H1 (cell line): ENCODE measurements at regions not wholly inside any gene's neighbourhood (a gene's known extent, or its start where the extent isn't known, plus 50 kb on each side); places are given as distances from the start of the nearest gene placed in this dataset.

Experiments
- CTCF ChIA-PET: fragments of 300-600 bp; sonication (Branson Sonifier 250); formaldehyde crosslinking; loops from one replicate; lab custom pipeline; 2021; ENCODE audit not compliant: partially characterized antibody; lab: Charles Lee
- POLR2A ChIA-PET: fragments of 300-600 bp; sonication (Branson Sonifier 250); formaldehyde crosslinking; loops from one replicate; lab custom pipeline; 2021; ENCODE audit warnings: inconsistent platforms; ENCODE audit not compliant: partially characterized antibody; lab: Charles Lee
- DNase-seq, 2 experiments: peaks; one replicate each; pipeline versions ENCODE4 v3.0.0 to v3.0.0-alpha.2; 2010 to 2022; ENCODE audit warnings: low spot score in 2 of 2, low read depth in 1 of 2, mixed read lengths in 1 of 2
- FAIRE-seq: peaks from 2 replicates; lab custom pipeline; 2011; peaks lifted over from hg19 to GRCh38; lab: Jason Lieb, UNC
- H2AFZ ChIP-seq: 2 replicates; pipeline ENCODE4 v1.8.1; 2012; ENCODE audit warnings: low read length, inconsistent platforms
- H2AK5ac ChIP-seq: 2 replicates; pipeline ENCODE4 v1.6.1; 2013; ENCODE audit warnings: low read depth, low read length
- H2BK120ac ChIP-seq: replicated peaks from 2 replicates; pipeline ENCODE3; 2013; ENCODE audit warnings: low read depth, low read length, inconsistent platforms
- H2BK12ac ChIP-seq: 2 replicates; pipeline ENCODE4 v1.6.1; 2013; ENCODE audit warnings: low read depth, low read length
- H2BK15ac ChIP-seq: 2 replicates; pipeline ENCODE4 v1.6.1; 2013; ENCODE audit warnings: low read length
- H2BK20ac ChIP-seq: 2 replicates; pipeline ENCODE4 v1.6.1; 2013; ENCODE audit warnings: low read length
- H2BK5ac ChIP-seq: 2 replicates; pipeline ENCODE4 v1.6.1; 2013; ENCODE audit warnings: low read depth, low read length
- H3K14ac ChIP-seq: 2 replicates; pipeline ENCODE4 v1.6.1; 2013; ENCODE audit warnings: inconsistent platforms; ENCODE audit not compliant: insufficient read length
- H3K18ac ChIP-seq: 2 replicates; pipeline ENCODE4 v1.6.1; 2013; ENCODE audit warnings: low read length; ENCODE audit errors: extremely low read depth
- H3K23ac ChIP-seq: 2 replicates; pipeline ENCODE4 v1.6.1; 2013; ENCODE audit warnings: inconsistent platforms; ENCODE audit not compliant: insufficient read length
- H3K23me2 ChIP-seq: 2 replicates; pipeline ENCODE4 v1.6.1; 2013; ENCODE audit warnings: low read depth, low read length
- H3K27ac ChIP-seq: 2 replicates; pipeline ENCODE4 v1.6.1; 2011; ENCODE audit warnings: low read depth, low read length, inconsistent platforms
- H3K27me3 ChIP-seq, 4 experiments: replicated peaks in 1 of 4; 1 replicate in 1 of 4; 2 replicates in 3 of 4; pipeline versions ENCODE4 v1.6.1 to v1.8.1; 2011 to 2013; ENCODE audit warnings: low read length in 3 of 4, mild to moderate bottlenecking in 3 of 4, inconsistent platforms in 2 of 4, mixed read lengths in 2 of 4, moderate library complexity in 1 of 4; ENCODE audit not compliant: control insufficient read depth in 3 of 4, insufficient read depth in 3 of 4; ENCODE audit errors: extremely low read depth in 1 of 4
- H3K36me3 ChIP-seq, 4 experiments: 2 replicates each; pipeline versions ENCODE4 v1.6.1 to v1.8.1; 2011 to 2013; ENCODE audit warnings: mild to moderate bottlenecking in 4 of 4, low read length in 3 of 4, moderate library complexity in 2 of 4, control low read depth in 1 of 4, inconsistent platforms in 1 of 4; ENCODE audit not compliant: insufficient read depth in 4 of 4, control insufficient read depth in 2 of 4
- H3K4ac ChIP-seq: replicated peaks from 2 replicates; pipeline ENCODE3; 2013; ENCODE audit warnings: low read length, low read depth, mixed read lengths, inconsistent platforms; ENCODE audit not compliant: insufficient read length
- H3K4me1 ChIP-seq, 4 experiments: replicated peaks in 1 of 4; 1 replicate in 1 of 4; 2 replicates in 3 of 4; pipeline versions ENCODE4 v1.6.1 to v1.8.1; 2011 to 2013; ENCODE audit warnings: low read length in 3 of 4, inconsistent platforms in 2 of 4, mixed read lengths in 1 of 4; ENCODE audit not compliant: insufficient read depth in 4 of 4, control insufficient read depth in 3 of 4
- H3K4me2 ChIP-seq, 2 experiments: 2 replicates each; pipeline versions ENCODE4 v1.6.1 to v1.8.1; 2011 to 2013; ENCODE audit warnings: low read depth in 2 of 2, low read length in 2 of 2, control low read depth in 1 of 2, inconsistent platforms in 1 of 2, mild to moderate bottlenecking in 1 of 2; ENCODE audit not compliant: insufficient read depth in 1 of 2
- H3K4me3 ChIP-seq, 4 experiments: fragments of 200-600, 300-600 bp in 1 of 4; sonication (generic), shearing (Covaris generic), sonication (Bioruptor Twin) in 1 of 4; 2 replicates each; pipeline versions ENCODE4 v1.5.1 to v1.8.1; 2011 to 2016; ENCODE audit warnings: low read length in 4 of 4, low read depth in 3 of 4, control low read depth in 2 of 4, inconsistent platforms in 2 of 4, mild to moderate bottlenecking in 2 of 4, mixed read lengths in 1 of 4, moderate library complexity in 1 of 4; ENCODE audit not compliant: insufficient read depth in 2 of 4; ENCODE audit errors: extremely low read depth in 1 of 4
- H3K56ac ChIP-seq: replicated peaks from 2 replicates; pipeline ENCODE3; 2013; ENCODE audit warnings: low read depth, mild to moderate bottlenecking, mixed read lengths, low read length, inconsistent platforms; ENCODE audit not compliant: insufficient read length
- H3K79me1 ChIP-seq: 2 replicates; pipeline ENCODE4 v1.6.1; 2013; ENCODE audit warnings: low read depth, low read length, control low read depth
- H3K79me2 ChIP-seq, 2 experiments: 2 replicates each; pipeline versions ENCODE4 v1.6.1 to v1.8.1; 2012 to 2013; ENCODE audit warnings: low read length in 2 of 2, mild to moderate bottlenecking in 2 of 2, inconsistent platforms in 1 of 2; ENCODE audit not compliant: insufficient read depth in 2 of 2, control insufficient read depth in 1 of 2
- H3K9ac ChIP-seq, 4 experiments: replicated peaks in 1 of 4; 1 replicate in 1 of 4; 2 replicates in 3 of 4; pipeline versions ENCODE4 v1.6.1 to v1.8.1; 2011 to 2013; ENCODE audit warnings: low read depth in 3 of 4, low read length in 3 of 4, control low read depth in 2 of 4, mild to moderate bottlenecking in 2 of 4, moderate library complexity in 2 of 4, inconsistent platforms in 1 of 4; ENCODE audit errors: extremely low read depth in 1 of 4
- H3K9me3 ChIP-seq, 2 experiments: 2 replicates each; pipeline versions ENCODE4 v1.6.1 to v1.8.1; 2012 to 2013; ENCODE audit warnings: mild to moderate bottlenecking in 2 of 2, moderate library complexity in 2 of 2, control low read depth in 1 of 2, inconsistent platforms in 1 of 2, low read depth in 1 of 2, low read length in 1 of 2, mixed read lengths in 1 of 2; ENCODE audit not compliant: insufficient read depth in 2 of 2
- H4K20me1 ChIP-seq, 2 experiments: replicated peaks in 1 of 2; 2 replicates each; pipeline versions ENCODE3 to v1.8.1; 2011 to 2013; ENCODE audit warnings: inconsistent platforms in 2 of 2, low read length in 2 of 2, mild to moderate bottlenecking in 1 of 2; ENCODE audit not compliant: insufficient read depth in 2 of 2, control insufficient read depth in 1 of 2
- H4K5ac ChIP-seq: 2 replicates; pipeline ENCODE4 v1.6.1; 2013; ENCODE audit warnings: low read length, low read depth, mixed read lengths, inconsistent platforms; ENCODE audit not compliant: insufficient read length
- H4K8ac ChIP-seq: 2 replicates; pipeline ENCODE4 v1.8.0; 2013; ENCODE audit warnings: mild to moderate bottlenecking, moderate library complexity, low read length, inconsistent platforms; ENCODE audit not compliant: insufficient read depth; ENCODE audit errors: extremely low read depth
- H4K91ac ChIP-seq: replicated peaks from 2 replicates; pipeline ENCODE3; 2013; ENCODE audit warnings: low read length, mixed read lengths, inconsistent platforms; ENCODE audit not compliant: insufficient read length
- BRCA1 ChIP-seq: IDR thresholded peaks from 2 replicates; pipeline ENCODE4 v1.6.1; 2012; ENCODE audit warnings: low read depth, low read length, improper control_type of control experiment
- CHD2 ChIP-seq: IDR thresholded peaks from 2 replicates; pipeline ENCODE4 v1.6.1; 2012; ENCODE audit warnings: low read length, improper control_type of control experiment
- CREB1 ChIP-seq: IDR thresholded peaks from 2 replicates; pipeline ENCODE4 v1.6.1; 2012; ENCODE audit warnings: inconsistent platforms
- GTF2F1 ChIP-seq: IDR thresholded peaks from 2 replicates; pipeline ENCODE4 v1.6.1; 2012; ENCODE audit warnings: low read depth, low read length, improper control_type of control experiment, borderline replicate concordance
- NRF1 ChIP-seq: IDR thresholded peaks from 2 replicates; pipeline ENCODE4 v1.6.1; 2011; ENCODE audit warnings: mild to moderate bottlenecking, low read depth, low read length, improper control_type of control experiment
- POLR2A ChIP-seq, 2 experiments: IDR thresholded peaks; 1 replicate in 1 of 2; 2 replicates in 1 of 2; pipeline ENCODE4 v1.6.1; 2011; ENCODE audit warnings: low read depth in 2 of 2, low read length in 2 of 2, mild to moderate bottlenecking in 2 of 2; ENCODE audit errors: control extremely low read depth in 1 of 2
- RXRA ChIP-seq: IDR thresholded peaks from 2 replicates; pipeline ENCODE4 v1.6.1; 2011; ENCODE audit warnings: low read depth, mild to moderate bottlenecking, low read length, moderate library complexity; ENCODE audit not compliant: insufficient read depth
- SIN3A ChIP-seq, 2 experiments: IDR thresholded peaks in 1 of 2; conservative IDR thresholded peaks in 1 of 2; 2 replicates each; pipeline ENCODE4 v1.6.1; 2011 to 2012; ENCODE audit warnings: low read length in 2 of 2, improper control_type of control experiment in 1 of 2, low read depth in 1 of 2, mild to moderate bottlenecking in 1 of 2
- SIRT6 ChIP-seq: IDR thresholded peaks from one replicate; pipeline ENCODE4 v1.7.1; 2012; ENCODE audit warnings: low read length, inconsistent platforms
- SP1 ChIP-seq: IDR thresholded peaks from 2 replicates; pipeline ENCODE4 v1.6.1; 2011; ENCODE audit warnings: low read depth, low read length
- TCF12 ChIP-seq: IDR thresholded peaks from 2 replicates; pipeline ENCODE4 v1.6.1; 2011; ENCODE audit warnings: low read depth, mild to moderate bottlenecking, low read length
- WGBS, 2 experiments: shearing (Covaris generic) in 1 of 2; methylation state at CpG; one replicate each; pipeline versions ENCODE4 v1.1.6 to v1.1.7; 2013 to 2015; ENCODE audit warnings: low lambda C conversion rate in 2 of 2, mixed read lengths in 2 of 2, inconsistent platforms in 1 of 2, low coverage in 1 of 2, missing lambda C conversion rate in 1 of 2; ENCODE audit not compliant: insufficient replicate concordance in 2 of 2, insufficient coverage in 1 of 2, insufficient read length in 1 of 2; ENCODE audit errors: extremely low coverage in 1 of 2, missing lambda C conversion rate in 1 of 2; 5-methylcytosine and 5-hydroxymethylcytosine counted together
- TF ChIP-seq, protein P1 (sequence below): IDR thresholded peaks from 2 replicates; pipeline ENCODE4 v1.6.1; 2012; ENCODE audit warnings: low read length, inconsistent platforms

DNA sequence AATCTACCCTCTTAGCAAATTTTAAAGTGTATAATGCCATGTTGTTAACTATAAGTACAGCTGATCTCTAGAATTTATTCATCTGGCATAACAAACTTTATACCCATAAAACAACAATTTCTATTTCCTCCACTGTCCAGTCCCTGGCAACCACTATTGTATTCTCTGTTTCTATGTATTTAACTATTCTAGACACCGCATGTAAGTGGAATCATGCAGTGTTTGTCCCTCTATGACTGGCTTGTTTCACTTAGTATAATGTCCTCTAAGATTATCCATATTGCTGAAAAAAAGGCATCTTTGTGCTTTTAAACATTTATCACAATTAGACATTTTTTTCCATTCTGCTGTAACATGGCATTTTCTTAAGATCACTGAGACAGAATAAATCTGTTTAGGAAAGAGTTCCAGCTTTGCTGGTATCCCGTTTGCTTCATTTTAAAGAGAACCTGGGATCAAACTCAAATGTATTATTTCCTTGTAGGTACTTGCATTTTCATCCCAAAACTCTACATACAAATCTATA lies 1191.0 kb downstream of the SLITRK5 start:
- Histone ChIP-seq H2BK15ac (no peak overlapping the region), H4K20me1 (no peaks in the 10 kb centered on the region), H2AFZ (no peak overlapping the region), H3K23ac (no peak overlapping the region), H2BK12ac (no peak overlapping the region), H4K5ac (no peak overlapping the region), H3K23me2 (no peaks in the 10 kb centered on the region), H2BK120ac (no peak overlapping the region), H3K4me1 (no peaks in the 10 kb centered on the region), H3K56ac (no peak overlapping the region), H3K4ac (no peak overlapping the region), H3K27ac (no peak overlapping the region), H4K8ac (no peak overlapping the region), H3K14ac (no peak overlapping the region), H3K79me2 (no peaks in the 10 kb centered on the region), H3K9ac (no peak overlapping the region), H2AK5ac (no peak overlapping the region), H2BK20ac (no peak overlapping the region), H3K4me2 (no peak overlapping the region), H3K18ac (no peak overlapping the region), H3K36me3 (no peaks in the 10 kb centered on the region), H3K4me3 (no peak overlapping the region), H3K79me1 (no peaks in the 10 kb centered on the region), H2BK5ac (no peak overlapping the region), H3K27me3 (no peaks in the 10 kb centered on the region), H3K9me3 (no peaks in the 10 kb centered on the region), H4K91ac (no peak overlapping the region)
- POLR2A ChIA-PET, result no interaction called here
- 91% methylated on average over 2 of the region's 2 CpGs; no CpG with 5 or more reads in 1 of the 2 experiments for WGBS, 2 experiments
- DNase-seq, result no peak
- FAIRE-seq, result no peak
- CTCF ChIA-PET, result interaction anchor here (1.2 kb wide), 1 partner anchor 22 kb away, joined by 3 read pairs; no protein-coding TSS in a partner anchor
- TF ChIP-seq BRCA1 (no peak), CREB1 (no peak), SIN3A (conservative IDR thresholded peaks at IDR 0.05 in 1 of 2, IDR thresholded peaks at IDR 0.05 in 1 of 2; ENCODE audit: low read depth in 1 of 2, low read length in 2 of 2) (no peak), SIRT6 (no peak), RXRA (no peak), POLR2A (IDR thresholded peaks at IDR 0.05; ENCODE audit: control extremely low read depth in 1 of 2, low read depth in 2 of 2, low read length in 2 of 2) (no peak), NRF1 (no peak), SP1 (no peak), TCF12 (no peak), CHD2 (no peak), GTF2F1 (no peak)
- TF ChIP-seq, protein P1, sequence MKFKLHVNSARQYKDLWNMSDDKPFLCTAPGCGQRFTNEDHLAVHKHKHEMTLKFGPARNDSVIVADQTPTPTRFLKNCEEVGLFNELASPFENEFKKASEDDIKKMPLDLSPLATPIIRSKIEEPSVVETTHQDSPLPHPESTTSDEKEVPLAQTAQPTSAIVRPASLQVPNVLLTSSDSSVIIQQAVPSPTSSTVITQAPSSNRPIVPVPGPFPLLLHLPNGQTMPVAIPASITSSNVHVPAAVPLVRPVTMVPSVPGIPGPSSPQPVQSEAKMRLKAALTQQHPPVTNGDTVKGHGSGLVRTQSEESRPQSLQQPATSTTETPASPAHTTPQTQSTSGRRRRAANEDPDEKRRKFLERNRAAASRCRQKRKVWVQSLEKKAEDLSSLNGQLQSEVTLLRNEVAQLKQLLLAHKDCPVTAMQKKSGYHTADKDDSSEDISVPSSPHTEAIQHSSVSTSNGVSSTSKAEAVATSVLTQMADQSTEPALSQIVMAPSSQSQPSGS, result no peak
